IPS-15b (cell line): ENCODE measurements at regions not wholly inside any gene's neighbourhood (a gene's known extent, or its start where the extent isn't known, plus 50 kb on each side); places are given as distances from the start of the nearest gene placed in this dataset.
A peak's percentile ranks its signal among the peaks of the same experiment; 100 is the strongest.

Source experiments
- H3K27me3 ChIP-seq: one replicate; pipeline ENCODE4 v1.6.1; 2013; ENCODE audit warnings: low read length; ENCODE audit not compliant: control insufficient read depth, insufficient read depth
- H3K36me3 ChIP-seq: one replicate; pipeline ENCODE4 v1.6.1; 2013; ENCODE audit warnings: low read length; ENCODE audit not compliant: control insufficient read depth, insufficient read depth
- H3K4me1 ChIP-seq: one replicate; pipeline ENCODE4 v1.6.1; 2013; ENCODE audit warnings: mild to moderate bottlenecking, low read length; ENCODE audit not compliant: control insufficient read depth, insufficient read depth
- H3K4me3 ChIP-seq: one replicate; pipeline ENCODE4 v1.5.1; 2013; ENCODE audit warnings: low read depth, low read length
- H3K9ac ChIP-seq: one replicate; pipeline ENCODE4 v1.6.1; 2013; ENCODE audit warnings: low read depth, mild to moderate bottlenecking, low read length
- H3K9me3 ChIP-seq: one replicate; pipeline ENCODE4 v1.6.1; 2013; ENCODE audit warnings: mild to moderate bottlenecking, low read length; ENCODE audit not compliant: control insufficient read depth, insufficient read depth

DNA sequence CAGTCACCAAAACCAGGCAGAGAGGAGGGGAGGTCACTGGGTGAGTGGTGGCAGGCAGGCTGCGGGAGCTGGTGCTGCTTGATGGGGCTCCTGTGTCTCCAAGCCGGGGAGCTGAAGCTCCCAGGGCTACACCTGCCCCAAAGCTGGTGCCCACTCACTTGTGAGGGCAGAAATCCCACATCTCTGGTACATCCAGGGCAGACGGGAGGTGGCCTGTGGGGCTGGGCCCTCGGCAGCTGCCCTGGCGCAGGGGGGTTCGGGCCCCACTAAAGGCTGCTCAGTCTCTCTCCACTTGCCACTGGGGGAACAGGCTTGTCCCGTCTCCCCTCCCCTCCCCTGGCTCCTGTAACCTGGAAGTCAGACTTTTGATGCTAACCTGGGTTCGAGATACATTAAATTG is 55.6 kb upstream of the PPARA start:
- H3K27me3 ChIP-seq, result no peaks in the 10 kb centered on the region
- no peak overlapping the region for H3K9ac ChIP-seq
- H3K9me3 ChIP-seq, result no peaks in the 10 kb centered on the region
- no peak overlapping the region for H3K4me3 ChIP-seq
- no peaks in the 10 kb centered on the region for H3K36me3 ChIP-seq
- no peaks in the 10 kb centered on the region for H3K4me1 ChIP-seq

GRCh38 chr22:46096051-46096450 is 54.3 kb upstream of the PPARA start:
- Histone ChIP-seq H3K27me3 (no peaks in the 10 kb centered on the region), H3K9me3 (no peaks in the 10 kb centered on the region), H3K4me3 (no peak overlapping the region), H3K4me1 (no peaks in the 10 kb centered on the region), H3K9ac (no peak overlapping the region), H3K36me3 (no peaks in the 10 kb centered on the region)

- Histone ChIP-seq H3K4me1 (no peaks in the 10 kb centered on the region), H3K36me3 (no peaks in the 10 kb centered on the region), H3K9me3 (no peaks in the 10 kb centered on the region), H3K27me3 (no peaks in the 10 kb centered on the region), H3K9ac (no peak overlapping the region), H3K4me3 (no peak overlapping the region)
Measured at GRCh38 chr22:46096706-46097230, 53.6 kb upstream of the PPARA start.

- no peak overlapping the region for H3K9ac ChIP-seq
- no peaks in the 10 kb centered on the region for H3K9me3 ChIP-seq
- no peaks in the 10 kb centered on the region for H3K36me3 ChIP-seq
- no peak overlapping the region for H3K4me3 ChIP-seq
- H3K27me3 ChIP-seq, result no peaks in the 10 kb centered on the region
- H3K4me1 ChIP-seq, result no peaks in the 10 kb centered on the region
Measured at GRCh38 chr22:46097268-46097900, 52.9 kb upstream of the PPARA start.

GRCh38 chr22:46098525-46099475 is 51.5 kb upstream of the PPARA start:
- H3K9ac ChIP-seq, result no peak overlapping the region
- H3K36me3 ChIP-seq, result no peaks in the 10 kb centered on the region
- no peaks in the 10 kb centered on the region for H3K4me1 ChIP-seq

GRCh38 chr22:46099740-46100139 is 50.6 kb upstream of the PPARA start:
- peak overlapping the region; percentile 37 for H3K9ac ChIP-seq

More at GRCh38 chr22:46098525-46099475, 51.5 kb upstream of the PPARA start:
- Histone ChIP-seq H3K27me3 (no peaks in the 10 kb centered on the region), H3K4me3 (no peak overlapping the region), H3K9me3 (no peaks in the 10 kb centered on the region)

DNA sequence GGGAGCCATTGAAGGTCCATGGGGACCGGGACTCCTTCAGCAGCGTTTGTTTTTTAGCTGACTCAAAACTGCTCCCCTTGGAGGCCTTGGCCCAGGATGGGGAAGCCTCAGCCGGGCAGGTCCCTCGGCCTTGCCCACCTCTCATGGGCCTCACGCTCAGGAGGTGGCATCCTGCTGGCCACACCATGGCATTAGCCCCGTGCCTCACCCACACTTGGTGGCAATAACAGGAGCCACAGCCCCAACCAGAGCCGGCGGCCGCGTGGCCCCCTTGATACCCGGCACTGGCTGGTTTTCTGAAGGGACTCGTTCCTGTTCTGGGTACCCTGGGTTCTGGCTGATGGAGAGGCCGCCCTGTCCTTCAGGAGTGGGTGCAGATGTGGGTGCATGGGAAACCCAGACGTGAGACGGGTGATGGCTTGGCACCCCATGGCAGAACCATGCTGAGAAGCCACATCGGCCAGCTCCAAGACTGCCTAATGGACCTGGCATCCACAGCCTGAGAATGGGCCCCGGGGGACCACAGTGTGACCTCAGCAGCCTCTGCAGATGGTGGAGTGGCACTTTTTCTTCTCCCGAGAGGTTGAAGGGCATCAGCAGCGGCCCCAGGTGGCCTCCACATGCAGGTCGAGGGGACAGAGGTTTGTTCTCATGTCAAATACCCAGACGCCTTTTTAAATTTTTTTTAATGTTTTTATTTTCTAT is 49.8 kb upstream of the PPARA start:
- Histone ChIP-seq H3K9ac (no peak overlapping the region), H3K36me3 (no peaks in the 10 kb centered on the region), H3K27me3 (no peaks in the 10 kb centered on the region), H3K9me3 (no peaks in the 10 kb centered on the region), H3K4me3 (no peak overlapping the region), H3K4me1 (no peaks in the 10 kb centered on the region)

More at GRCh38 chr22:46099740-46100139, 50.6 kb upstream of the PPARA start:
- Histone ChIP-seq H3K9me3 (no peaks in the 10 kb centered on the region), H3K27me3 (no peaks in the 10 kb centered on the region), H3K36me3 (no peaks in the 10 kb centered on the region), H3K4me3 (no peak overlapping the region), H3K4me1 (no peaks in the 10 kb centered on the region)
